CD4-positive, alpha-beta T cell (primary cell): ENCODE measurements at regions not wholly inside any gene's neighbourhood (a gene's known extent, or its start where the extent isn't known, plus 50 kb on each side); places are given as distances from the start of the nearest gene placed in this dataset.

ENCODE experiments used
- ATAC-seq: fragments of 200-7000 bp; cut with Tn5 transposase; one replicate; pipeline ENCODE4 v1.10.0; 2022; ENCODE audit warnings: mild to moderate bottlenecking; ENCODE audit not compliant: poor library complexity
- CTCF ChIA-PET: fragments of 350-600 bp; sonication (Branson Sonifier 250); formaldehyde crosslinking; loops from one replicate; lab custom pipeline; 2021; ENCODE audit warnings: antibody characterized with exemption, inconsistent platforms; lab: Charles Lee
- POLR2A ChIA-PET: fragments of 350-600 bp; sonication (Branson Sonifier 250); formaldehyde crosslinking; loops from one replicate; lab custom pipeline; 2021; ENCODE audit warnings: antibody characterized with exemption, inconsistent platforms; lab: Charles Lee
- DNase-seq, 14 experiments: peaks; one replicate each; pipeline ENCODE4 v3.0.0-alpha.2; 2013 to 2020; ENCODE audit warnings: mixed read lengths in 2 of 14
- H3K27ac ChIP-seq, 2 donors: one replicate each; pipeline versions ENCODE4 v1.5.1 to v1.7.0; 2013; ENCODE audit warnings: low read length in 2 of 2, low read depth in 1 of 2, mild to moderate bottlenecking in 1 of 2
- H3K27me3 ChIP-seq, 2 experiments: 1 replicate in 1 of 2; 2 replicates in 1 of 2; pipeline versions ENCODE4 v1.6.1 to v1.7.0; 2013; ENCODE audit warnings: low read length in 2 of 2, control low read depth in 1 of 2, mild to moderate bottlenecking in 1 of 2, moderate library complexity in 1 of 2; ENCODE audit not compliant: insufficient read depth in 2 of 2, control insufficient read depth in 1 of 2
- H3K36me3 ChIP-seq: one replicate; pipeline ENCODE4 v1.6.1; 2013; ENCODE audit warnings: low read length, control low read depth; ENCODE audit not compliant: insufficient read depth
- H3K4me1 ChIP-seq: one replicate; pipeline ENCODE4 v1.6.1; 2013; ENCODE audit warnings: low read length, control low read depth; ENCODE audit not compliant: insufficient read depth
- H3K4me3 ChIP-seq: one replicate; pipeline ENCODE4 v1.5.1; 2013; ENCODE audit warnings: mild to moderate bottlenecking, low read length, moderate library complexity
- H3K9me3 ChIP-seq, 2 experiments: 1 replicate in 1 of 2; 2 replicates in 1 of 2; pipeline versions ENCODE4 v1.6.1 to v1.7.0; 2013; ENCODE audit warnings: low read length in 2 of 2, mild to moderate bottlenecking in 2 of 2, control low read depth in 1 of 2, moderate library complexity in 1 of 2; ENCODE audit not compliant: control insufficient read depth in 1 of 2, insufficient read depth in 1 of 2
- H3K27ac Mint-ChIP-seq: one replicate; pipeline ENCODE4 v1.8.0; 2020; ENCODE audit warnings: mixed read lengths
- H3K27me3 Mint-ChIP-seq: one replicate; pipeline ENCODE4 v1.8.0; 2021; ENCODE audit warnings: mixed read lengths
- H3K36me3 Mint-ChIP-seq: one replicate; pipeline ENCODE4 v1.8.0; 2021; ENCODE audit warnings: low read depth, mixed read lengths
- H3K4me1 Mint-ChIP-seq: one replicate; pipeline ENCODE4 v1.8.0; 2021; ENCODE audit warnings: low read depth, mixed read lengths
- H3K4me3 Mint-ChIP-seq: one replicate; pipeline ENCODE4 v1.8.0; 2020; ENCODE audit warnings: mild to moderate bottlenecking, mixed read lengths
- H3K9me3 Mint-ChIP-seq: one replicate; pipeline ENCODE4 v1.8.0; 2020; ENCODE audit warnings: mixed read lengths
- CTCF ChIP-seq: fragments of 200-600 bp; IDR thresholded peaks from one replicate; pipeline ENCODE4 v1.8.0; 2022; ENCODE audit warnings: antibody characterized with exemption, mild to moderate bottlenecking
- intact Hi-C, 2 experiments: fragments of 100-400 bp; cut with DNase I in 1 of 2; cut with micrococcal nuclease in 1 of 2; formaldehyde crosslinking; loops; one replicate each; pipeline versions ENCODE4 v1.15.1 to v1.9.0; 2023 to 2025; cut with DNase I, micrococcal nuclease

DNA sequence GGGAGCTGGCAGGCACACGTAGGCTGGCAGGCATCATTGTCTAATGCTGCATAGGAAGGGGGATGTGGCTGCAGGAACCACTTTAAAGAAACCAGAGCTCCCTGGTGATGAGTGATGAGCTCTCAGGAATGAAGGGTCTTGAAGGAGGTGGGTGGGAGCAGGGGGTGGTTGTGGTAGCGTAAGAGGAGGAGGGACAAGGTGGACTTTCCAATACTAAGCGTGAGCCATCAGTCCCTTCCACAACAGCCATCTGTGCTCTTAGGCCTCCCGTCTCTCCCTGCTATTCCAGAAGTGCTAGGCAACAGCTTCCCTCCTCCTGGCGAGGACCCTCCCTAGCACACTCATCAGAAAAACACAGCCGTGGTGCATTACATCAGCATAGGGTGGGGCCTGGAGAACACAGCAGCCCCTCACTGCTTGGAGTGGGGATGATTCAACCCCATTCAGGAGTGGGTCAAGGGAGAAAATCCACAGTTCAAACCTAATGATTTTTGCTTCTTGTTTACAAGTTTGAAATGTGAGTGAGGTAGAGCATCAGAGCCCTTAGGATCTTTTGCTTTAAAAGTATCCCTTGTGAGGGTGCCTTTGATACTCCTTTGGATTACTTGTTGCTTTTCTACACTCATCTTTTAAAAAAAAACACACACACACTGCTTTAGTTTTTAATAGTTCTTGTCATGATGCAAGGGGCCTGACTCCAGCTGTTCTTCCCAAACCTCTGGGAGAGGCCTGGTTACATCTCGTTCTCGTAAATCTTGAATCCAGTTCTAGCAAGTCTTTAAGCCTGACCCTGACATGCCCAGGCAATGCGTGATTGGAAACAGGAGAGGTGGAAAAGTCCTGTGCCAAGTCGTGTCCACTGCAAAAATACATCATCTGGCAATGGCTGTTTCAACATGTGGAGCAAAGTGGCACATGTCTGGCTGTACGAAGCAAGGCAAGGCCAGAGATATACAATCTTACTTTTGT lies 356.4 kb upstream of the DDHD1 start:
- Histone ChIP-seq H3K9me3 (peaks cover 0 to 14% of the 10 kb centered on the region in 2 experiments), H3K27ac (no peak overlapping the region), H3K27me3 (no peaks in the 10 kb centered on the region), H3K4me1 (no peaks in the 10 kb centered on the region), H3K36me3 (no peaks in the 10 kb centered on the region), H3K4me3 (no peak overlapping the region)
- TF ChIP-seq CTCF = no peak
- H3K4me3 Mint-ChIP-seq = no peak overlapping the region
- ATAC-seq = no peak
- H3K36me3 Mint-ChIP-seq = no peaks in the 10 kb centered on the region
- ChIA-PET POLR2A (no interaction called here), CTCF (no interaction called here)
- no peaks in the 10 kb centered on the region for H3K27me3 Mint-ChIP-seq
- no peaks in the 10 kb centered on the region for H3K4me1 Mint-ChIP-seq
- H3K27ac Mint-ChIP-seq = no peak overlapping the region
- DNase-seq = no peak
- peaks cover 8% of the 10 kb centered on the region for H3K9me3 Mint-ChIP-seq
- intact Hi-C loops = no loop called here

DNA sequence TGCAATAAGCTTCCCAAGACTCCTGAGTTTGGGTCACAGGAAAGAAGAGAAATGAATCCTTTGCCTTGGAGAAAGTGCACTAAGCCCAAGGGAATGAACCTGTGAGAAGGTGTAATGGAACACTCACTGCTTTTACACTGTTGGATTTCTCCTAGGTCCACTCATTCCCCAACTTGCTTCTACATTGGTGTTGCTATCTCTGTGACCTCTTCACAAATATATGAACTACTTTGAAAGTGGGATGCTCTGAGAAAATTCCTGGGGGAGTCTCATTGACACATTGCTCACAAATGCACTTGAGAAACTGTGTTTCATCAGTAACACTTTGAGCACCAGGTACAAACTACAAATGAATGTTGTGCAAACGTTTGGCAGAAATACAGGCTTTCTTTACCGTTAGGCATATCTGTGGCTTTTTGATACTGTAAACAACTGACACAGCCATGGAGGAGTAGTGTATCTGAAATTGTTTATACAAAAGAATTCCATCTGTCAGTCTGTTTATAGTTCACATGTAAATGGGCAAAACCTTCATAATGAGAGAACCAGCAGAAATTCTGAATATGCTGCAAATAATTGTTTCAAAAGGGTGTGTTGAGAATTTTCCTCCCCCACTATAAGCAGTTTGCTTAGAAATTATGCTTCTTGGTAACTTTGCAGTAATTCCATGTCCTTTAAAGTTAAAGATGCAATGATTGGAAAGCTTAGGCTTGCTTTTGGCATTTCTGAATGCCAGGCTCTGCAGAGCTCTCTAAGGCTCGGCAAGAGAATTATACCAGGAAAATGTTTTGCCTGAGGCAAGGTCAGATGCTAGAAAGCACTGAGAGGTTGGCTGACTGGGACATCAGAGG lies 348.5 kb upstream of the DDHD1 start:
- H3K27me3 Mint-ChIP-seq = no peaks in the 10 kb centered on the region
- no peak overlapping the region for H3K27ac ChIP-seq
- H3K4me1 ChIP-seq = no peaks in the 10 kb centered on the region
- intact Hi-C loops = no loop called here
- DNase-seq (no peak), ATAC-seq (no peak)
- no peaks in the 10 kb centered on the region for H3K36me3 Mint-ChIP-seq
- no peak overlapping the region for H3K27ac Mint-ChIP-seq
- no peak overlapping the region for H3K4me3 Mint-ChIP-seq
- no peak for TF ChIP-seq CTCF
- no peaks in the 10 kb centered on the region for H3K36me3 ChIP-seq
- H3K27me3 ChIP-seq = no peaks in the 10 kb centered on the region
- POLR2A ChIA-PET = no interaction called here
- H3K4me3 ChIP-seq = no peak overlapping the region
- peaks cover 16% of the 10 kb centered on the region for H3K9me3 Mint-ChIP-seq
- CTCF ChIA-PET = no interaction called here
- H3K9me3 ChIP-seq = peaks cover 3 to 19% of the 10 kb centered on the region in 2 experiments
- no peaks in the 10 kb centered on the region for H3K4me1 Mint-ChIP-seq

GRCh38 chr14:53500191-53500590 lies 347.1 kb upstream of the DDHD1 start:
- no peaks in the 10 kb centered on the region for H3K36me3 Mint-ChIP-seq
- TF ChIP-seq CTCF = no peak
- no peaks in the 10 kb centered on the region for H3K4me1 ChIP-seq
- H3K27ac Mint-ChIP-seq = no peak overlapping the region
- H3K9me3 ChIP-seq = peaks cover 3 to 13% of the 10 kb centered on the region in 2 experiments
- H3K4me3 ChIP-seq = no peak overlapping the region
- no peak for DNase-seq
- ChIA-PET POLR2A (no interaction called here), CTCF (no interaction called here)
- ATAC-seq = no peak
- peaks cover 13% of the 10 kb centered on the region for H3K9me3 Mint-ChIP-seq
- H3K4me3 Mint-ChIP-seq = no peak overlapping the region
- H3K4me1 Mint-ChIP-seq = no peaks in the 10 kb centered on the region
- H3K27ac ChIP-seq = no peak overlapping the region
- H3K36me3 ChIP-seq = no peaks in the 10 kb centered on the region
- intact Hi-C loops = no loop called here
- H3K27me3 Mint-ChIP-seq = no peaks in the 10 kb centered on the region
- H3K27me3 ChIP-seq = no peaks in the 10 kb centered on the region
